H1 (cell line): ENCODE measurements at regions not wholly inside any gene's neighbourhood (a gene's known extent, or its start where the extent isn't known, plus 50 kb on each side); places are given as distances from the start of the nearest gene placed in this dataset.

ENCODE experiments used
- CTCF ChIA-PET: fragments of 300-600 bp; sonication (Branson Sonifier 250); formaldehyde crosslinking; loops from one replicate; lab custom pipeline; 2021; ENCODE audit not compliant: partially characterized antibody; lab: Charles Lee
- POLR2A ChIA-PET: fragments of 300-600 bp; sonication (Branson Sonifier 250); formaldehyde crosslinking; loops from one replicate; lab custom pipeline; 2021; ENCODE audit warnings: inconsistent platforms; ENCODE audit not compliant: partially characterized antibody; lab: Charles Lee
- DNase-seq, 2 experiments: peaks; one replicate each; pipeline versions ENCODE4 v3.0.0 to v3.0.0-alpha.2; 2010 to 2022; ENCODE audit warnings: low spot score in 2 of 2, low read depth in 1 of 2, mixed read lengths in 1 of 2
- FAIRE-seq: peaks from 2 replicates; lab custom pipeline; 2011; peaks lifted over from hg19 to GRCh38; lab: Jason Lieb, UNC
- H2AFZ ChIP-seq: 2 replicates; pipeline ENCODE4 v1.8.1; 2012; ENCODE audit warnings: low read length, inconsistent platforms
- H2AK5ac ChIP-seq: 2 replicates; pipeline ENCODE4 v1.6.1; 2013; ENCODE audit warnings: low read depth, low read length
- H2BK120ac ChIP-seq: replicated peaks from 2 replicates; pipeline ENCODE3; 2013; ENCODE audit warnings: low read depth, low read length, inconsistent platforms
- H2BK12ac ChIP-seq: 2 replicates; pipeline ENCODE4 v1.6.1; 2013; ENCODE audit warnings: low read depth, low read length
- H2BK15ac ChIP-seq: 2 replicates; pipeline ENCODE4 v1.6.1; 2013; ENCODE audit warnings: low read length
- H2BK20ac ChIP-seq: 2 replicates; pipeline ENCODE4 v1.6.1; 2013; ENCODE audit warnings: low read length
- H2BK5ac ChIP-seq: 2 replicates; pipeline ENCODE4 v1.6.1; 2013; ENCODE audit warnings: low read depth, low read length
- H3K14ac ChIP-seq: 2 replicates; pipeline ENCODE4 v1.6.1; 2013; ENCODE audit warnings: inconsistent platforms; ENCODE audit not compliant: insufficient read length
- H3K18ac ChIP-seq: 2 replicates; pipeline ENCODE4 v1.6.1; 2013; ENCODE audit warnings: low read length; ENCODE audit errors: extremely low read depth
- H3K23ac ChIP-seq: 2 replicates; pipeline ENCODE4 v1.6.1; 2013; ENCODE audit warnings: inconsistent platforms; ENCODE audit not compliant: insufficient read length
- H3K23me2 ChIP-seq: 2 replicates; pipeline ENCODE4 v1.6.1; 2013; ENCODE audit warnings: low read depth, low read length
- H3K27ac ChIP-seq: 2 replicates; pipeline ENCODE4 v1.6.1; 2011; ENCODE audit warnings: low read depth, low read length, inconsistent platforms
- H3K27me3 ChIP-seq, 4 experiments: replicated peaks in 1 of 4; 1 replicate in 1 of 4; 2 replicates in 3 of 4; pipeline versions ENCODE4 v1.6.1 to v1.8.1; 2011 to 2013; ENCODE audit warnings: low read length in 3 of 4, mild to moderate bottlenecking in 3 of 4, inconsistent platforms in 2 of 4, mixed read lengths in 2 of 4, moderate library complexity in 1 of 4; ENCODE audit not compliant: control insufficient read depth in 3 of 4, insufficient read depth in 3 of 4; ENCODE audit errors: extremely low read depth in 1 of 4
- H3K36me3 ChIP-seq, 4 experiments: 2 replicates each; pipeline versions ENCODE4 v1.6.1 to v1.8.1; 2011 to 2013; ENCODE audit warnings: mild to moderate bottlenecking in 4 of 4, low read length in 3 of 4, moderate library complexity in 2 of 4, control low read depth in 1 of 4, inconsistent platforms in 1 of 4; ENCODE audit not compliant: insufficient read depth in 4 of 4, control insufficient read depth in 2 of 4
- H3K4ac ChIP-seq: replicated peaks from 2 replicates; pipeline ENCODE3; 2013; ENCODE audit warnings: low read length, low read depth, mixed read lengths, inconsistent platforms; ENCODE audit not compliant: insufficient read length
- H3K4me1 ChIP-seq, 4 experiments: replicated peaks in 1 of 4; 1 replicate in 1 of 4; 2 replicates in 3 of 4; pipeline versions ENCODE4 v1.6.1 to v1.8.1; 2011 to 2013; ENCODE audit warnings: low read length in 3 of 4, inconsistent platforms in 2 of 4, mixed read lengths in 1 of 4; ENCODE audit not compliant: insufficient read depth in 4 of 4, control insufficient read depth in 3 of 4
- H3K4me2 ChIP-seq, 2 experiments: 2 replicates each; pipeline versions ENCODE4 v1.6.1 to v1.8.1; 2011 to 2013; ENCODE audit warnings: low read depth in 2 of 2, low read length in 2 of 2, control low read depth in 1 of 2, inconsistent platforms in 1 of 2, mild to moderate bottlenecking in 1 of 2; ENCODE audit not compliant: insufficient read depth in 1 of 2
- H3K4me3 ChIP-seq, 4 experiments: fragments of 200-600, 300-600 bp in 1 of 4; sonication (generic), shearing (Covaris generic), sonication (Bioruptor Twin) in 1 of 4; 2 replicates each; pipeline versions ENCODE4 v1.5.1 to v1.8.1; 2011 to 2016; ENCODE audit warnings: low read length in 4 of 4, low read depth in 3 of 4, control low read depth in 2 of 4, inconsistent platforms in 2 of 4, mild to moderate bottlenecking in 2 of 4, mixed read lengths in 1 of 4, moderate library complexity in 1 of 4; ENCODE audit not compliant: insufficient read depth in 2 of 4; ENCODE audit errors: extremely low read depth in 1 of 4
- H3K56ac ChIP-seq: replicated peaks from 2 replicates; pipeline ENCODE3; 2013; ENCODE audit warnings: low read depth, mild to moderate bottlenecking, mixed read lengths, low read length, inconsistent platforms; ENCODE audit not compliant: insufficient read length
- H3K79me1 ChIP-seq: 2 replicates; pipeline ENCODE4 v1.6.1; 2013; ENCODE audit warnings: low read depth, low read length, control low read depth
- H3K79me2 ChIP-seq, 2 experiments: 2 replicates each; pipeline versions ENCODE4 v1.6.1 to v1.8.1; 2012 to 2013; ENCODE audit warnings: low read length in 2 of 2, mild to moderate bottlenecking in 2 of 2, inconsistent platforms in 1 of 2; ENCODE audit not compliant: insufficient read depth in 2 of 2, control insufficient read depth in 1 of 2
- H3K9ac ChIP-seq, 4 experiments: replicated peaks in 1 of 4; 1 replicate in 1 of 4; 2 replicates in 3 of 4; pipeline versions ENCODE4 v1.6.1 to v1.8.1; 2011 to 2013; ENCODE audit warnings: low read depth in 3 of 4, low read length in 3 of 4, control low read depth in 2 of 4, mild to moderate bottlenecking in 2 of 4, moderate library complexity in 2 of 4, inconsistent platforms in 1 of 4; ENCODE audit errors: extremely low read depth in 1 of 4
- H3K9me3 ChIP-seq, 2 experiments: 2 replicates each; pipeline versions ENCODE4 v1.6.1 to v1.8.1; 2012 to 2013; ENCODE audit warnings: mild to moderate bottlenecking in 2 of 2, moderate library complexity in 2 of 2, control low read depth in 1 of 2, inconsistent platforms in 1 of 2, low read depth in 1 of 2, low read length in 1 of 2, mixed read lengths in 1 of 2; ENCODE audit not compliant: insufficient read depth in 2 of 2
- H4K20me1 ChIP-seq, 2 experiments: replicated peaks in 1 of 2; 2 replicates each; pipeline versions ENCODE3 to v1.8.1; 2011 to 2013; ENCODE audit warnings: inconsistent platforms in 2 of 2, low read length in 2 of 2, mild to moderate bottlenecking in 1 of 2; ENCODE audit not compliant: insufficient read depth in 2 of 2, control insufficient read depth in 1 of 2
- H4K5ac ChIP-seq: 2 replicates; pipeline ENCODE4 v1.6.1; 2013; ENCODE audit warnings: low read length, low read depth, mixed read lengths, inconsistent platforms; ENCODE audit not compliant: insufficient read length
- H4K8ac ChIP-seq: 2 replicates; pipeline ENCODE4 v1.8.0; 2013; ENCODE audit warnings: mild to moderate bottlenecking, moderate library complexity, low read length, inconsistent platforms; ENCODE audit not compliant: insufficient read depth; ENCODE audit errors: extremely low read depth
- H4K91ac ChIP-seq: replicated peaks from 2 replicates; pipeline ENCODE3; 2013; ENCODE audit warnings: low read length, mixed read lengths, inconsistent platforms; ENCODE audit not compliant: insufficient read length
- BRCA1 ChIP-seq: IDR thresholded peaks from 2 replicates; pipeline ENCODE4 v1.6.1; 2012; ENCODE audit warnings: low read depth, low read length, improper control_type of control experiment
- HDAC6 ChIP-seq: IDR thresholded peaks from one replicate; pipeline ENCODE4 v1.7.1; 2012; ENCODE audit warnings: low read depth, mild to moderate bottlenecking, inconsistent platforms, low read length, moderate library complexity
- JUND ChIP-seq: IDR thresholded peaks from 2 replicates; pipeline ENCODE4 v1.6.1; 2011; ENCODE audit warnings: mild to moderate bottlenecking, improper control_type of control experiment, low read length
- KDM5A ChIP-seq: fragments of 200-600 bp; IDR thresholded peaks from 2 replicates; pipeline ENCODE4 v1.7.1; 2012; ENCODE audit warnings: mild to moderate bottlenecking, low read length, inconsistent platforms, mixed read lengths
- PHF8 ChIP-seq: fragments of 200-600 bp; sonication (generic); conservative IDR thresholded peaks from 2 replicates; pipeline ENCODE4 v1.7.1; 2012; ENCODE audit warnings: low read depth, mild to moderate bottlenecking, inconsistent platforms, low read length, moderate library complexity
- RNF2 ChIP-seq: fragments of 200-900, 300-1000 bp; sonication (generic); IDR thresholded peaks from 2 replicates; pipeline ENCODE4 v1.7.1; 2016; ENCODE audit warnings: borderline replicate concordance, low read depth, mild to moderate bottlenecking, antibody characterized with exemption, low read length; ENCODE audit not compliant: poor library complexity, severe bottlenecking; ENCODE audit errors: missing control alignments
- SAP30 ChIP-seq: fragments of 300-600 bp; sonication (generic); IDR thresholded peaks from 2 replicates; pipeline ENCODE4 v1.7.1; 2012; ENCODE audit warnings: low read length, moderate library complexity, mild to moderate bottlenecking, inconsistent platforms; ENCODE audit not compliant: insufficient read depth, insufficient replicate concordance
- SIX5 ChIP-seq: IDR thresholded peaks from 2 replicates; pipeline ENCODE4 v1.6.1; 2011; ENCODE audit warnings: mild to moderate bottlenecking, low read depth, low read length
- TBP ChIP-seq: IDR thresholded peaks from 2 replicates; pipeline ENCODE4 v1.6.1; 2011; ENCODE audit warnings: low read depth, low read length, improper control_type of control experiment
- TEAD4 ChIP-seq: IDR thresholded peaks from 2 replicates; pipeline ENCODE4 v1.6.1; 2012; ENCODE audit warnings: low read depth, low read length, inconsistent platforms, mixed read lengths
- ZNF274 ChIP-seq: IDR thresholded peaks from 2 replicates; pipeline ENCODE4 v1.7.0; 2012; ENCODE audit warnings: low read length, borderline replicate concordance; ENCODE audit errors: extremely low read depth
- WGBS, 2 experiments: shearing (Covaris generic) in 1 of 2; methylation state at CpG; one replicate each; pipeline versions ENCODE4 v1.1.6 to v1.1.7; 2013 to 2015; ENCODE audit warnings: low lambda C conversion rate in 2 of 2, mixed read lengths in 2 of 2, inconsistent platforms in 1 of 2, low coverage in 1 of 2, missing lambda C conversion rate in 1 of 2; ENCODE audit not compliant: insufficient replicate concordance in 2 of 2, insufficient coverage in 1 of 2, insufficient read length in 1 of 2; ENCODE audit errors: extremely low coverage in 1 of 2, missing lambda C conversion rate in 1 of 2; 5-methylcytosine and 5-hydroxymethylcytosine counted together
- TF ChIP-seq, protein P1 (sequence below): IDR thresholded peaks from 2 replicates; pipeline ENCODE4 v1.6.1; 2011; ENCODE audit warnings: low read length, improper control_type of control experiment

DNA sequence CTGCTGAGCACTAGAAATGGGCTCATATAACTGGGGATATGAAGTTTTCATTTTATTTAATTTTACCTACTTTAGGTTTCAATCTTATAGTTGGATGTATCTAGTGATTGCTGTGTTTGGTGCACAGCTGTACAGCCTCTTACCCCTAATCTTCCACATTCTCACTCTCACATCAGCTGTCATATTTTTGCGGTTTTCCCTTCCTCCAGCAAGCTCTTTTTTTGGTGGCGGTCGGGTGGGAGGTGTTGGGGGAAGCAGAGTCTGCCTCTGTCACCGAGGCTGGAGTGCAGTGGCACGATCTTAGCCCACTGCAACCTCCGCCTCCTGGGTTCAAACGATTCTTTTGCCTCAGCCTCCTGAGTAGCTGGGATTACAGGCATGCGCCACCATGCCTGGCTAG, 445.1 kb upstream of the ISX start:
- WGBS, 2 experiments, result 94% methylated on average over 7 of the region's 8 CpGs; no CpG with 5 or more reads in 1 of the 2 experiments
- H2BK15ac ChIP-seq, result no peak overlapping the region
- no peak overlapping the region for H3K27ac ChIP-seq
- no peak overlapping the region for H4K5ac ChIP-seq
- H3K4me3 ChIP-seq, result no peak overlapping the region
- no peak overlapping the region for H2AFZ ChIP-seq
- CTCF ChIA-PET, result interaction anchor here (1.0 to 1.6 kb wide), 2 partner anchors 9 to 11 kb away, joined by 4 read pairs; no protein-coding TSS in a partner anchor
- no peak overlapping the region for H3K4me2 ChIP-seq
- H2BK12ac ChIP-seq, result no peak overlapping the region
- H3K9me3 ChIP-seq, result peaks cover 0 to 2% of the 10 kb centered on the region in 2 experiments; a peak in 1 of 4 replicates
- H3K4ac ChIP-seq, result no peak overlapping the region
- no peaks in the 10 kb centered on the region for H3K4me1 ChIP-seq
- no peaks in the 10 kb centered on the region for H3K79me1 ChIP-seq
- H3K36me3 ChIP-seq, result no peaks in the 10 kb centered on the region
- H3K23ac ChIP-seq, result no peak overlapping the region
- H3K18ac ChIP-seq, result no peak overlapping the region
- H3K14ac ChIP-seq, result no peak overlapping the region
- no peak for FAIRE-seq
- no peak overlapping the region for H2BK20ac ChIP-seq
- no peaks in the 10 kb centered on the region for H3K79me2 ChIP-seq
- H2BK5ac ChIP-seq, result no peak overlapping the region
- no peak overlapping the region for H4K91ac ChIP-seq
- no peak for DNase-seq
- TF ChIP-seq PHF8 (no peak), HDAC6 (no peak), SIX5 (no peak), TEAD4 (no peak), JUND (no peak), RNF2 (no peak), SAP30 (no peak), ZNF274 (no peak), TBP (no peak), KDM5A (no peak), BRCA1 (no peak)
- TF ChIP-seq, protein P1, sequence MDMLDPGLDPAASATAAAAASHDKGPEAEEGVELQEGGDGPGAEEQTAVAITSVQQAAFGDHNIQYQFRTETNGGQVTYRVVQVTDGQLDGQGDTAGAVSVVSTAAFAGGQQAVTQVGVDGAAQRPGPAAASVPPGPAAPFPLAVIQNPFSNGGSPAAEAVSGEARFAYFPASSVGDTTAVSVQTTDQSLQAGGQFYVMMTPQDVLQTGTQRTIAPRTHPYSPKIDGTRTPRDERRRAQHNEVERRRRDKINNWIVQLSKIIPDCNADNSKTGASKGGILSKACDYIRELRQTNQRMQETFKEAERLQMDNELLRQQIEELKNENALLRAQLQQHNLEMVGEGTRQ, result no peak
- TF ChIP-seq, all 59 proteins: peak for 0
- Histone ChIP-seq H2BK120ac (no peak overlapping the region), H3K23me2 (no peaks in the 10 kb centered on the region), H3K9ac (no peak overlapping the region), H2AK5ac (no peak overlapping the region), H4K20me1 (no peaks in the 10 kb centered on the region), H3K27me3 (no peaks in the 10 kb centered on the region), H4K8ac (no peak overlapping the region), H3K56ac (no peak overlapping the region)
- POLR2A ChIA-PET, result no interaction called here
